HCEC 1CT (cell line): ENCODE measurements at regions not wholly inside any gene's neighbourhood (a gene's known extent, or its start where the extent isn't known, plus 50 kb on each side); places are given as distances from the start of the nearest gene placed in this dataset.
"Not testable (repeated sequence)": the region's sequence is repeated elsewhere in the genome, so short reads cannot be mapped to it uniquely, and the experiment has no call there.

Source experiments
- DNase-seq: peaks from one replicate; pipeline ENCODE4 v3.0.0-alpha.2; 2017

DNA sequence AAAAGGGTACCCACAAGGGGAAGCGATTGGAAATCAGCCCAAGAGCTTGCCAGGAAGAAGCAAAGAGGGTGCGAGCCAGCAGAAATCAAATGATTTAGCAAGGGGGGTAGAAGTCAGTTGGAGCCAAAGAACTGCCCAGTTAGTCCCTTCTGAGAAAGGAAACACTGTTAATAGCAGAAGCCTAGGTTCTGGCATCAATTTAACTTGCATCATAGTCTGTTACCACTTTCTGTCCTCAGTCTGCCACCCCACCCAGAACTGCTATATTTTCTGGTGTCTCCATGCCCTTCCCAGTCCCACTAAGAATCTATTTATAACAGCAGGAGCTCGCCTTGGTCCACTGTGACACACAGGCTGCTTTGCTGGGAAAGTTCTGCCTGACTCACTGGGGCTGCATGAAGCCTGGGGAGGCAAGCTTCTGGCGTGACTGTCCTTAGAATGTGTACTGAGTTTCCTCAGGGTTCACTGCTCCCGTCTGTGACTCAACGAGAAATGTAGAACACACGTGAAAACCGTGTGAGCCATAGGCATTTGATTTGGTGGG, 157.8 kb upstream of the TTC29 start:
- peak; percentile 82 for DNase-seq

DNA sequence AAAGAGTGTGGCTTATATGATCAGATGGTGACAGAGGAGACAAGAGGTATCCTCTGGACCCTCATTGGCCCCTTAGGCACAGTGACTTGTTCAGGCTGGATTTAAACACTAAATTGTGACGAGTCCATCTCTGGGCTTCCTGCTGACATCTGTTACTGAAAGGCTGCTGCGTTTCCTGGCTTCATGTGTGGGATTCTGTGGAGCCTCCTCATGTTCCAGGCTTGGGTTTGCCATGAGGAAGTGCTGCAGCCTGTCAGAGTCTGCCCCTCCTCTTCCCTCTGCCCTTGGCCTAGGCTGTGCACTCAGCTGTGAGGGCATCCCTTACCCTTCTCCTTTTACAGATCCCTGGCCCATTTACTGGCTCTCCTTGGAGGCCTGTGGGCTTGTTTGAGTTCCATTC, 159.1 kb upstream of the TTC29 start:
- DNase-seq = no peak

DNA sequence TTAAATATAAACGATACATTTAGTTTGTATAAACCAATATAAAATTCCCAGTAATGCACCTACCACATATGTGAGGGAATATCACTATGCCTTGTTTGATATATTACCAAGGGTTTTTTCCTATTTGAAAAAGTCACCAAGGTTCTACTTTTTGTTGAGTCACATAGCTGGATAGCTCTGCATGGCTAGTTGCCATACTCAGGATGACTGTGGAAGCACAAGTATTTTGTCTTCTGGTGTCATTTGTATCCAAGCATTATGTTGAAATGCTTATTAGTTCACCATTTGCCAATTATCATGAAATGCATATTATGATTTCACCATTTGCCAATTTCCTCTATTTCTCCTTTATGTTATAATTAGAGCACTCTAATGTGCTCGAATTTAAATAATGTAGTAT, 162.7 kb upstream of the TTC29 start:
- no peak for DNase-seq

DNA sequence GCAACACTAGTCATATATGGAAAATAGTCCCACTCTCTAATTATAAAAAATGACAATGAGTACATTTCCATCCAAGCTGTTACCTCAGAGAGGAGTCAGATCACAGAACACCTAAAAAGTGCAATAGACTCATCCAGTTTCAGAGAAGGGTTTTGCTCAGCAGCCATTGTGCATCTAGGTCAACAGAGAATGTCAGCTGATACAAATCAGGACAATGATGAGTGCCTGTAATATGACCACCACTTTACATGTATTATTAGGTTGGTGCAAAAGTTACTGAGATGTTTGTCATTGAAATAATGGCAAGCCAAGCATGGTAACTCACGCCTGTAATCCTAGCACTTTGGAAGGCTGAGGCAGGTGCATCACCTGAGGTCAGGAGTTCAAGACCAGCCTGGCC, 164.1 kb upstream of the TTC29 start:
- no peak for DNase-seq

DNA sequence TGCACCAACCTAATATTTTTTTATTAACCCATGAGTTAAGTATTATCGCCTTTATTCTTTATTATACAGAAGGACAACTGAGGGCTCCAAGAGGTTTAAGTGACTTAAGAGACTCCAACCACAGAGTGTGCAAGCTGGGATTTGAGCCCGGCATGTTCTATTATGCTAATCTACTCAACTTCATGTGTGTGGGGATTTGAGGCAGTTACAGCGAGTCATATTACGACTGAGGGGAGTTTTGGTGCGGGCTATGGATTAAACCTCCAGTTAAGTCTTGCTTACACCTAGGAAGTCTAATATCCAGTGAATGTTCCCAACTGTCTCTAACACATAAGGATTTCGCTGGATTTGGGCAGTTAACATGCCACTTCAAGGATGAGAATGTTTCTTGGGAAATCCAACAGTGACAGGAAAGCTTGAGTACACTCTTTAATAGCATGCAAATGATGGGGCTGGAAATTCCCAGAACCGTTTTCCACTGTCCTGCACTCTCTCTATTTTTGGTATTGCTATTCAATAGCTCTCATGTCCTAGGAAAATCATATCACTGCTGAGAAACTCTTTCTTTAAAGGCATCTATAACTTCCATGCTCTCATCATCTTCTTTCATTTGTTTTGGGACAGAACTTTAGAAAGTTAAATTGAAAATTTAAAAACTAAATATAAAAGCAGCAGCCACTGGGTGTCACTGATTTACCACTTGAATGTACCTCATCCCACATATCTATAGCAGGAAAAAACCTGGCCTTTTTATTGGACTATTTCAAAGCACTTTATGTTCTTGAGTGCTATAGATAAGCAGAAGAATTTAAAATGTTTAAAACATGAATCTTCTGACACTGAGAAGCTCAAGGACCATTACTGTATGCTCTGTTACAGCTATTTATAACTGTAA, 165.1 kb upstream of the TTC29 start:
- DNase-seq = peak; percentile 10

DNA sequence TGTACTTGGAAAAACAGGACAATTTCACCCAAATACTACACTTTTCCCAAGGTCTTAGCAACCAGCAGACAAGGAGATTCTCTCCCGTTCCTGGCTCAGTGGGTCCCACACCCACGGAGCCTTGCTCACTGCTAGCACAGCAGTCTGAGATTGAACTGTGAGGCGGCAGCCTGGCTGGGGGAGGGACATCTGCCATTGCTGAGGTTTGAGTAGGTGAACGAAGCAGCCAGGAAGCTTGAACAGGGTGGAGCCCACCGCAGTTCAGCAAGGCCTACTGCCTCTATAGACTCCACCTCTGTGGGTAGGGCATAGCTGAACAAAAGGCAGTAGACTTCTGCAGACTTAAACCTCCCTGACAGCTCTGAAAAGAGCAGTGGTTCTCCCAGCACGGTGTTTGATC, 166.5 kb upstream of the TTC29 start:
- not testable (repeated sequence) for DNase-seq

DNA sequence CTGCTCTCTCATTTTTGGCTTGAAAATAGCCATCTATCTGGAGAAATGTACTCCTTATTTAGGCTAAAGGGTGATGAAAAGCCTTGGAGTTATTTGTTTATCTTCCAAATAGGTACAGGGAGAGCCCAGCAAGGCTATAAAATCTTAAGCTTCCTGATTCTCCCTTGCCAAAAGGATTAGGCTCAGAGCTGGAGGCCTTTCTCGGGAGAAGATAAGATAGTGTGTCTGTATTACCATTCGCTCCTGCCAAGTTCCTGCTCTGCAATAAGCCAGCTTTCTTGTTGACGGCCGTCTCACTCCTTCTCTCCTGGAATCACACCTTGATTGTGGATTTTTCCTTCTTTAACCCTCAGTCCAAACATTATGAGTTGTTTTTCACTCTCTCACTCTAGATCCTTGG, 171.8 kb upstream of the TTC29 start:
- no peak for DNase-seq

DNA sequence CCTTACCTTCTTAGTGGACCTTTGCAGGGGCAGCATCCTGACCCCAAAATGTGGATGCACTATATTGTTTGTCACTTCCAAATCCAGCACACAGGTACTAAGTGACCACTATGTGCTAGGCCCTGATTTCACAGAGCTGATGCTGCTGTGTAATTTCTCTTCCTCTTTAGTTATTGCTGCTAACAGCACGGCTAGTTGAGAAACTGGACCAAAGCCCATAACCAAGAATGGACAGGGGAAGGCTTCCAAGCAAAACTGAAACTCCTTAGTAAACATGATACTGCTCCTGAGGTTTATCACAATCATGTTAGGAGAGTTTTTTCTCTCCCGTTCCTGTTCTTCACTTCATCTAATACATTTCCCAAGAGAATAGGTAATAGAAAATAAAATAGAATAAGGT, 172.9 kb upstream of the TTC29 start:
- DNase-seq = no peak

DNA sequence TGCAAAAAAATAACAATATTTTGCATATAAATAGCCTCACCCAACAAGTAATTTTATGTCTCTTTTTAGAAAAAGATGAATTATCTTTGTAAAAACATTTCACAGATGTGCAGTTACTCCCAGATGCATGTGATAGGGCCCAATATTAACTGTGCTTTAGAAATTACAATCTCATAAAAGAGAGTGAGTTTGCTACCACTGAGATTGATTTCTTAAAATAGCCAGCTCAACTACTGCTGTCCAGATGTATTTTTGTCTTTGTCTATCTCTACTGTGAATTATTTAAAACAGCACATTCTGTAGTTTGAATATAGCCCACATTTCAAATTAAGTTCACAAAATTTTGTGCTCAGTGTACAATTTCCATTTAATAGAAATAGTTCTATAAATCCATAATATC, 177.0 kb upstream of the TTC29 start:
- DNase-seq = no peak

DNA sequence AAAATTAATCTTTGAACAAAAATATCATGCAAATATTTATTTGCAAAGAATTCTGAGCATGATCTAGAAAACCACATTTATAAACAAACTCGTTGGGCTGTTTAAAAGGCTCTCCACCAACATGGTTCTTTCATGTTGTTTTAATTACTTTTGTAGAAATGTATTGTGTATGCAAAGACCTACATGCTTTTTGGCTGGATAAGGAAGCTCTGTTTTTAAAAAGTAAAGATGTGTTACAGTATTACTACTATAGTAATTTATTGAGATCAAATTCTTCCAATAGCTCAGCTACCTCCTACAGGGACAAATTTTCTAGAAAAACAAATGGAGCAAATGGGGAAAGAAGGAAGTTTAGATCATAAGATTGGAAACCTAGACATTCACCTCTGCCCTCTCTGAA, 177.5 kb upstream of the TTC29 start:
- DNase-seq = no peak

DNA sequence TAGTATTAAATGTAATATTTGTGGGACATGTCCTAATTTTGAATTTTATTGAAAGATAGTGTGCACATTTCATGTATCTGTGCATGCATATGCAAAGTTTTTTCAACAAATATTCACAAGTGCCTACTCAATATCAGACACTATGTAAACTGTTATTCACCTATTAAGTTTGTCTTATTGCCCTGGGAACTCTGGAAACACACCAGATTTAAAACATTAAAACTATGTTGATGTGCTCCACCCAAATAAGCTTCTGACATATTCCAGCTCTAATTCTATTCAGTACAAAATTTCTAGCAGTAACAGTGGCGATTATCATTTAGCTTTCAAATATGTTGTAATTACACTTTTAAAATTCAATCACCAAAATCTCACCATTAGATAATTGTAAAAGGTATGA, 183.1 kb upstream of the TTC29 start:
- DNase-seq = no peak

DNA sequence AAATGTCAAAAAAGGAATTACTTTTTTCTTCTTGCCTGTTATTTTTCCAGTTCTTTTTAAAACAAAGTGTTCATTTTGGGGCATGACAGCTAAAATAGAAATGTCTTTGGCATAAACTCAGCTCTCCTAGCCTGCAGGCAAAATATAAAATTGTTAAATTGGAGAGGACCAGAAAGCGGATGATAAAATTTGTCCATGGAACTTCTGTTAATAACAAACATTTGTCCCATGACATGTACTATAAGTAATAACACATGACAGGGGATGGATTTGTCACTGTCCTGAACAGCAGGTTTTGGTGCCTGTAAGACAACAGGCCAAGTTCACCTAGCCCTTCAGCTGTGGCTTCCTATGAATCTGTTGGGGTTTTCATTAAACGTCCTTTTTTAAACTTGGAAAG, 184.0 kb upstream of the TTC29 start:
- DNase-seq = no peak

DNA sequence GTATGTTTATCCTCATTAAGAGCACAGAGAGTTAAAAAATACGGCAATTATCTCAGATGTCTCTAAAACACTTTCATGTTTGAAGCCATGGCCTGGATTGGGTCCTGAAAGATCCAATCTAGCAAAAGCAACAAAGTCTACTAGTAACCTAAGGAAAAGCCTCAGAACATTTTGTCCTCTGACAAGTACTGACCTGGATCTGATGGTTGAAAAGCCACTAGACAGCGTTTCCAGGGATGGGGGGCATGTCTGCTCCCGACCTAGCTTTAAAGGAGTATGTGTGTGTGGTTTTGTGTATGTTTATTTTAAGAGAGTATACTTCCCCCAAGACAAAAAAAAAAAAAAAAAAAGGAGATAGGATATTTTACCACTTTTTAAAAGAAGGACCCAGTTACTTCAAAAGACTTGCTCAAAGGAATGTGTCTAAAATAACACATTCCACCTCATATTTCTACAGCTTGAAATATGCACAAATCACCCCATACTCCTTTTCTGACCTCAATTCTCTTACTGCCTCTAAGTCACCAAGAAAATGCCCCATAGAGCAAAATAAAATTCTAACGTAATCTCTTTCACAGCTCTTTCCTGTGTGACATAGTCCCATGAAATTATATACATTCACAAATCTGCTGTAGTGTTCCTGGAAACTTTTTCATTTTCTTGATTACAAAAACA, 189.0 kb upstream of the TTC29 start:
- DNase-seq = no peak

DNA sequence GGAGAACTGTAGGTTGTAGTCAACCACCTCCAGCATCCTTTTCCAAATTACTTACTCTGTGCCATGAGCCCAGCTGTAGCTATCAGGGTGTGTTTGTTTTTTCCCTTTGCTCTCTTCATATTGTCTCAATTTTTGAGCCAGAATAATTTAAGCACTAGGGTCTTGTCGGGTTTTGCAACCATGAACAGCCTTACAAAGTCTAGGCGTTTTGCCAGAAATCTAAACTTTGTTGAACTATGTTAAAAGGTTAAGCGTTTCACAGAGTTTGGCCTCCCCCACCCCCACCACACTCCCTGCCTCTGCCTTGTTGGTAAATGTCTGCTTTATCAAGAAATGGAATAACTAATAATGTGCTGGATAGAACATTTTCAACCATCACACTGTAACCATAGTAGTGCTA, 190.6 kb upstream of the TTC29 start:
- peak; percentile 1 for DNase-seq

DNA sequence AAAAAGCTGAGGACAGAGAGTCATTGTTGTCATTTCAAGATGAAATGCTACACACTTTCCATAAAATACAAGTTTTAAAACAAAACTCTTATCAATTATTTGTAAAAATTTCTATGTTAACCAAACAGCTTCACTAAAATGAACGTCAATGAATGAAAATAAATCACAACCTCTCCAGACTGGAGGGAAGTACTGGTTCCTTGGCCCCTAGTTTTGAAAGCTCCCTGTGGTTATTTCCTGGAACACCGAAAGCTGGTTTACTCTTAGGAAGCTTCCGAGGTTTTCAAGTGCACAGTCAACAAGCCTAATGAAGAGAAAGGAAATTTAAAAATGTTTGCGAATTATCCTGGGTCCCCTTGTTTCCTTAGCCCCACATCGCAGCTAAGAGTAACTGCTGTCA, 191.1 kb upstream of the TTC29 start:
- no peak for DNase-seq

DNA sequence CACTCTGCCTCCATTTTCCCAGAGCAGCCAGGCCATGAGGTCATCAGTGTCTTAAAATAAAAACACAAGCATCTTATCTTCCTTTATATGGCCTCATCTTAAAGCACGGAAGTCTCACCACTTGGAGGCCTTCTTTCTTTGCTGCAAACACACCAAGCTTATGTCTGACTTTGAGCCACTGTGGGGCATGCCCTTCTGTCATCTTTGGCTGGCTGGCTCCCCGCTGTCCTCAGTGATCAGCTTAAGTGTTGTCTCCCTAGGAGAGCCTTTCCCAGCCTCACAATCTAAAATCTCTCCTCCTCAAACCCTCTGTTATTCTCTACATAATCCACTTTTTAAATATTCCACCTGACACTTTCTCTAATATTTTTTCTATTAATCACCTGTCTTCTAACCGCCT, 191.6 kb upstream of the TTC29 start:
- no peak for DNase-seq

DNA sequence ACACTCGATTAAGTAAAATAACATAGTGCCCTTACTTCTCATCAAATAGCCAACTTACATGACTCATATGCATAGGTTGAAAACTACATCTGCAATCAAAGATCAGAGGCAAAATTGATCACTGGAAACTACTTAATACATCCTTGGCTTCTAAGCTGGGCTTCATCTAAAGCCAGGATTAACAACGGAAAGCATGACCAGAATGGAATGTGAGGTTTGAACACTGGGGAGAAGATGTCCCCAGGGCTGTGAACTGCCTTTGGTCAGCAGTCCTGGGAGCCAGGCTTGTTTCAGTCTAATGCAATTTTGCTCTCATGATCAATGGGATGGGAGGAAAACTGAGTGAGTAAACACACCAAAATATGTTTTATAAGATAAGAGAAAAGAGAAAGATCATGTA, 192.5 kb upstream of the TTC29 start:
- DNase-seq = no peak

DNA sequence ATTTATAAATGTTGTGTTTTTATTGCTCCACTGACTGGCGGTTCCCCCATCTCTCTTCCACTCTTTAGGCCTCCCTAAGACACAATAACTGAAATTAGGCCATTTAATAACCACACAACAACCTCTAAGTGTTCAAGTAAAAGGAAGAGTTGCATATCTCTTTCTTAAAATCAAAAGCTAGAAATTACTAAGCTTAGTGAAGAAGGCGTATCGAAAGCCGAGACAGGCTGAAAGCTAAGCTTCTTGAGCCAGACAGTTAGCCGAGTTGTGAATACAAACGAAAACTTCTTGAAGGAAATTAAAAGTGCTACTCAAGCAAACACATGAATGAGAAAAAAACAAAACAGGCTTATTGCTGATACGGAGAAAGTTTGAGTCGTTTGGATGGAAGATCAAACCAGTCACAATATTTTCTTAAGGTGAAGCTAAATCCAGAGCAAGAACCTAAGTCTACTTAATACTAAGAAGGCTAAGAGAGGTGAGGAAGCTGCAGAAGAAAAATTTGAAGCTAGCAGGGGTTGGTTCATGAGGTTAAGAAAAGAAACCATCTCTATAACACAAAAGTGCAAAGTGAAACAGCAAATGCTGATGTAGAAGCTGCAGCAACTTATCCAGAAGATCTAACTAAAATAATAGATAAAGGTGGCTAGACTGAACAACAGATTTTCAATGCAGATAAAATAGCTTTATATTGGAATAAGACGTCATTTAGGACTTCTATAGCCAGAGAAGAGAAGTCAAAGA, 194.0 kb upstream of the TTC29 start:
- DNase-seq = no peak

DNA sequence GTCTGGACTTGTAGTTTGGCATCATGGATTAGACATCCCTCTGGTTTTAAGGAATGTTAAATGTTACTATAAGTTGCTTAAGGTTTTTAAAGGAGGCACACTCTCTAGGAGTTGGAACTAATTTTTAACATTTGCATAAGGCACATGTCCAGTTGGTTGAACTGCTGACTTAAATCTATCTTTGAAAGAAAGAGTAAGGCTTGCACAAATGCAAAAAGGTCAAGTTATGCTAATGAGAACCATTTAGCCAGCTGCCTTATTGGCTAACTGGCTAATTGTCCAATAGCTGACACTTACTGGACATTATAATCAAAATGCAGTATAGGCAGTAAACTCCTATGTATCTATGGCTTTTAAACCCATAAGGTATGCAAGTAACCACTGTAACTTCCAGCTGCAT, 206.1 kb upstream of the TTC29 start:
- DNase-seq = no peak

DNA sequence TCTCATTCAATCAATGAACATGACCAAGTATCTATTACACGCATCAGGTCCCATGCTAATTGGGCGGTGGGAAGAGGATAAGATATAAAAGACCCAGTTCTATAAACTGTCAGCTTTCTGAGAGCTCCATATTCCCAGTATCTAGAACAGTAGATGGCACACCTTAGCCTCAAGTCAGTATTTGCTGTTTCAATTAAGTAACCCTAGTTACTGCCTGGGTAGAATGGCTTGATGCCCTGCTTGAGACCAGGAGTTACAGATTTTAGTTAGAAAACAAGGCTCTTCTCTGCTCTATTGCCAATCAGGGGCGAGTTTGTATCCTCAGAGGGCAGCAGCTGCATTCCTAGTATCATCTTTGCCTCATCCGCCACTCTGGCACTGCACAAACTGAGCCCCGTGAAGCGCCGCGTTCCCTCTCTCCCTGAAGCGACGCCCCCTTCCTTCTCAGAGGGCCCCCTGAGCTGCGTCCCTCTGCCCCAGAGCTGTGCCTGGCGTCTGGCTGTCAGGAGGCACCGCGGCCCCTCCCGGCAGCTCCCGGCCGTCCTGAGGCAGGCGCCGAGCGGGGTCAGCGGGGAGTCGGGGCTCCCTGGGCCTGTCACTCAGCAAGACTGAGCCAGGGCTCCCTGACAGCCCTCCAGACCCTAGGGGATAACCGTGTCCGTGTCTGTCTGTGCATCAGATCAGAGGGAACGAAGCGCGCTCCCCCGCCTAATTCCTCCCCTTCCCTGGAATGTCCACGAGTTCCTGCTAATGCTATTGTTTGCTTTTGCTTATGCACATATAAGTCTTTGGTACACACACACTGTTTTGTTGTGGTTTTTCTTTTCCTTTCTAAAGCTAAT, 212.4 kb upstream of the TTC29 start:
- peak; percentile 3 for DNase-seq

DNA sequence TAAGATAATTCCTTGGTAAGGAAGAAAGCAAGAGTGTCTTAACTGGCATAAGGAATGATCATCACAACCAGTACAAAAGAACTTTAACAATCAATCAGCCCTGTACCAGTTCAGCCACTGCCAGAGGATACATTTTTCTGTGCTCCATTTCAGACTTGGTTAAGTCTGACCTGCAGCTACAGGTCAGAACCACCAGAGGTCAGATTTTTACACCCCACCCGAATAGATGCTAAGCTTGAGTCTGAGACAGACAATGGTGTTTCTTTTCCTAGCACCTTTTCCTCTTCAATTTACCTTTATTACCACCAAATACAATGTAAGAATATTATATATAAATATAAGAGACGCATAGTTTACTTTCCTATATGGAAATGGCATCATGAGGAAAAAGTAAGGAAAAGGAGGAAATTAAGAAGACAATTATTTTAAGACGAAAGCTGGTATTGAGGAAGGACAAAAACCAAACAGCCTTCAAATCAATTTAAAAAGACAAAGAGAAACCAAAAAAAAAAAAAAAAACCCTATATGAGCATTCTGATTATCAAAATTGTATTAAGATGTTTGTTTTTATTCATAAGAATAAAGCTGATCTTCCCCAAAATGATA, 215.3 kb upstream of the TTC29 start:
- DNase-seq = peak; percentile 47

DNA sequence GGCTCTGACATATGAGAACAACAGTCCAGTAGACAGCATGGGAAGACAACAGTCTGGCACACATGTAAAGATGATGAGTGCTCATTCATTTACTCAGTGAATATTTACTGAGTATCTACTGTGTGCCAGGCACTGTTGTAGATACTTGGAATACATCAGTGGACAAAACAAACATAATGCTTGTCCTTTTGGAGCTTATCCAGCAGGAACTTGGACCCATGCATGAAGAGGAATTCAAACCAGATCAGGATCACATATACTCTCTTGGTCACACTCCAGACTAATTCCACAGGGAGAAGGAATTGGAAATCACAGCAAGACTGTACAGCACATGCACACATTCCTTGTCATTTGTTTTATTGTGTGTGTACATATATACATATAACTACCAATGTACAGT, 217.6 kb upstream of the TTC29 start:
- no peak for DNase-seq
